ENCODE measurements at regions not wholly inside any gene's neighbourhood (a gene's known extent, or its start where the extent isn't known, plus 50 kb on each side); places are given as distances from the start of the nearest gene placed in this dataset.

- no peak for DNase-seq
These were observed 182.2 kb upstream of the USP15 start for GRCh38 chr12:62078020-62078419.

DNA sequence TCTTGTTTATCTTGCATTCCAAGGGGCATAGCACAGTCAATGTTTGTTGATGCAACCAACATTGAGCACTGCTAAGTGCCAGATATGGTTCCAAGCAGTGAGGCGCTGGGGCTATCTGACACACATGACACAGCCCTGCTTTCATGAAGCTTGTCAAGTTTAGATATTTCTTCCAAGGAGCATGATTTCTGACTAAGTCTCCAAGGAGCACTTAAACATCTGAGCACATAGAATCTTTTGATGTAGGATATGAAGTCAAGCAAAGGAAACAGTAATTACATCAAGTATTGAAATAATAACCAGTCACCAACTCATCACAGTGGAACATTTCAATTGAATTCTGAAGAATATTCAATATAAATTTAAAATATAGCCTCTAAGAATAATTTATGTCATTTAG, 177.8 kb upstream of the USP15 start:
- no peak for DNase-seq

DNA sequence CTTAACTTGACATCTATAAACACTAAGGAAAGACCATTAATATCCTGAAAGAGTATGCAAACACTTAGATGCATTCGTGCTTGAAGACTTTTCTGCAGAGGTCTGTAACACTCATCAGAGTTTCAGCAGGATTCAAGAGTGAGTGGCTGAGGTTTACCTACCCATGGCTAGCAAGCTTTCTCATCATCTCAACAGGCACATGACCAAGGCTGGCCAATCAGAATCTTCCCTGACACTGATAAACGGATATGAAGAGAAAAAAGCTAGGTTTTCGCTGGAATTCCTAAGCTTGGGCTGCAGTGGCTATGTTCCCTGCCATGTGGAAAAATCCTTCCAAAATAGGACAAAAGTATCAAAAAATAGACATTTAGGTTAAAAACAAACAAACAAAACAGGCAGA, 162.1 kb upstream of the USP15 start:
- peak in 2 of 3 experiments; percentile 55 to 57 for DNase-seq

- no peak for DNase-seq
These were observed 156.5 kb upstream of the USP15 start for GRCh38 chr12:62103748-62104147.

GRCh38 chr12:62106547-62107185, 153.5 kb upstream of the USP15 start:
- no peak for DNase-seq

- DNase-seq = no peak
These were observed 146.7 kb upstream of the USP15 start for GRCh38 chr12:62113366-62114011.

DNA sequence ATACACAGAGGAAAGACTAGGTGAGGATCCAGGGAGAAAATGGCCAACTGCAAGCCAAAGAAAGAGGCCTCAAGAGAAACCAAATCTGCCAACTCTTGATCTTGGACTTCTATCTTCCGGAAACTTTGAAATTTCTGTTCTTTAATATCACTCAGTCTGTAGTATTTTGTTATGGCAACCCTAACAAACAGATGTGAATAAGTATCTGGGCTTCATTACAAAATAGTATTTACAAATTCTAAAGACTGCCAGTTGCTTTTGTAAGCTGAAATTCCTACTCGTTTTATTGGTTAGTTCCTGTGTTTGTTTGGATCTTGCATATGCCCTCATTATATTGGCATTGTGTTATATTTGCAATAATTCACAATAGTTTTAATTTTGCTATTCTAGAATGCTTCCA, 143.2 kb upstream of the USP15 start:
- DNase-seq = no peak

GRCh38 chr12:62123721-62124203, 136.4 kb upstream of the USP15 start:
- DNase-seq = peak; percentile 25 to 72 (median 65)

DNA sequence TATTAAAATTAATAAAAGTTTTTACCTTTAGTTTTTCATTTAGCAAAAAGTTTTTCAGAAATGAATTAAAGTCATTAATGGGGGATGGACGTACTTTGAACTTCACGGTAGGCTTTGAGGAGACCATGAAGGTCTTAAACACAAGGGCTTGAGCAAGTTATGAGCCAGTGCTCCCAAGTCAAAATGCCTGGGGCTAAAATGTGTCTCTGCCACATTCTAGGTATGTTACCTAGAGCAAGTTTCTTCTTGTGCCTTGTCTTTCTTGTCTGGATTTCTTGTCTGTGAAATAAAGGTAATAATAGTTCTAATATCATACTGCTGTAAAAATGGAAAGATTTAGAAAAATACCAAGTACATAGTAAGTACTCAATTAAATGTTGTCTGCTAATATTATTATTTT, 132.7 kb upstream of the USP15 start:
- no peak for DNase-seq

GRCh38 chr12:62128175-62128975, 131.8 kb upstream of the USP15 start:
- peak in 2 of 3 experiments; percentile 16 to 55 for DNase-seq

GRCh38 chr12:62129291-62129690, 130.9 kb upstream of the USP15 start:
- DNase-seq = no peak

DNA sequence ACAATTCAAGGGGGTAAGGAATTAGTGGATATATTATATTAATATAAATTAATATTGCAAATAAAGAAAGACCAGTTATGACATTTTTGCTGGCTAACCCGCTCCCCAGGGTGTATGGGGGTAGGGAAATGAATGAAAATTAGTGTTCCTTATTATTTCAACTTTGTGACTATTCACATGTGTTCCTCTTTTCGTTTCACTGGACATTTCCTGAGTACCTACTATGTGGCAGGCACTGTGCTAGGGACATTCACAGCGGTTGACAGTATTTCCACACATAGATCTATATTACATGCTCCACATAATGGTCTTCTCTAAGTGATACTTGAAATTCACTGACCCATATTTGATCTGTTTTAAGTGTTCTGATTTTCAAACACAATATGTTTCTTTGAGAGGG, 129.8 kb upstream of the USP15 start:
- DNase-seq = peak in 1 of 3 experiments; percentile 17

- DNase-seq = no peak
These were observed 129.2 kb upstream of the USP15 start for GRCh38 chr12:62130834-62131552.

DNA sequence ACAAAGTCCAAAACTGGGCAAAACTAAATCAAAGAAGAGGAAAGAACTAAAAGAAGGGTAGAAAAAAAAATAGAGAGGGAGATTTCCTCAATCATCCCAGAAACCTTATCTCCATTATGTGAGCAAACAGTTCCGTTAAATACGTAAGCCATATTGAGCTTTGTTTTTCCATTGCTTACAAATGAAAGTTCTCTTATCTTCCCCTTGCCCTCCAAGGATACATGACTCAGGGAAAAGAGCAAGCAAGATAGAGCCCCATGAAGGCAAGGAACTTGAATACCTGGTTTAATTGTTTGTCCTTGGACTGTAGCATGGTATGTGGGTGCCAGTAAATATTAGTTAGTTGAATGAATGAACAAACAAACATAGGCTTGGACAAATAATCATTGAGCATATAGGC, 126.8 kb upstream of the USP15 start:
- DNase-seq = no peak

DNA sequence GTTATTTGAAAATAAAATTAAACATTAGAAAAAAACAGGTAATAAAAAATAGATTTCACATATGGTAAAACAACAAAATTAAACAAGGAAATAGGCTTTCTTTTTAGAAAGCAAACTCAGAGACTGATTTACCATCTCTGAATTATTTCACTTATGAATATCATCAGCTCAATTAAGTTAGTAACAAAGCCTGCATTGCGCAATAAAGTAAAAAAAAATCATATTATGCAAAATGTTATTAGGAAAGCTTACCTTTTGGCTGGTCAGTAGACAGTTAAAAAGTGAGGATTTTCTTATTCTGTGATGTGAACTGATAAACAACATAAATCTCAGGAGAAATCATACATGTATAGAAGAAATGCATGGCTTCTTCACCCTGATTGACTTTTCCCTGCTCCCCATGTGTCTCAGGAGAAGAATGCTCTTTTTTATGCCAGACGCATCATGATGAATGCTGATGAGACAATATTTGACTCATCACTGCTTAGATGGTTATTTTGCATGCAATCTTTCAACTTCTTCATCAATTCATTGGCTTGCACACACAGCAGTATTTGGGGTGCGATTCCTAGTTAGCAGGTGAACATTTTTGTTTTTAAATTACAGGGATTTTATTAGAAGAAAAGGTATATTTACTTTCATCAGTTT, 124.5 kb upstream of the USP15 start:
- DNase-seq = no peak

DNA sequence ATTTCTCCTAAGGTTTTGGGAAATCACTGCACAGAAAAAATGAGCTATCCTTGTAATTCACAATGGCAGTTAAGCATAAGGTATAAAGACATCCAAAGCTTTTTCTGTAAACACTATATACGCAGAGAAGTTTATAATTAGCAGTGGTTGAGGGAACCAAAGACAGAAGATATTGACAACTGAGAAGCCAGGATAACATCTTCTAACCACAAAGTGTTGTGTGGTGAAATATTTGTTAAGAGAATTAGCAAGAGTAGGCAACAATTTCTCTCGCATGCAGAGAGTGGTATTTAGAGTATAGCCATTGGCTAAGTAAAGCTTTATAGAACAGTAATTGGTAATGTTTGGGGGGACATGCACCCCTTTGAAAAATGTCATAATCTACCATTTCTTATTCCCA, 123.7 kb upstream of the USP15 start:
- DNase-seq = no peak

- DNase-seq = peak in 1 of 3 experiments; percentile 28
These were observed 121.7 kb upstream of the USP15 start for GRCh38 chr12:62138527-62138926.

DNA sequence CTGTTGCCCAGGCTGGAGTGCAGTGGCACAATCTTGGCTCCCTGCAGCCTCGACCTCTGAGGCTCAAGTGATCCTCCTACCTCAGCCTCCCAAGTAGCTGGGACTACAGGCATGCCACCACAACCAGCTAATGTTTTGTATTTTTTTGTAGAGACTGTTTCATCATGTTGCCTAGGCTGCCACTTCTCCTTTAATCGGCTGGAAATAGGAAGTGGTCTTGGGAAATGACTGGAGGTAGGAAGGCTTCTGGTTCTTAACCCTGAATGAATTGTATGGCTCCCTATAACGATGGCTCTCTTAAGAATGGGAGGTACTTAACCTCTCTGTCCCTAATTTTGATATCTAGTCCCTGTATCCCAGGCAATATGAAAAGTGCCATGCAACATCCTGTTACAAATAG, 113.9 kb upstream of the USP15 start:
- no peak for DNase-seq

GRCh38 chr12:62158013-62158412, 102.2 kb upstream of the USP15 start:
- no peak for DNase-seq

DNA sequence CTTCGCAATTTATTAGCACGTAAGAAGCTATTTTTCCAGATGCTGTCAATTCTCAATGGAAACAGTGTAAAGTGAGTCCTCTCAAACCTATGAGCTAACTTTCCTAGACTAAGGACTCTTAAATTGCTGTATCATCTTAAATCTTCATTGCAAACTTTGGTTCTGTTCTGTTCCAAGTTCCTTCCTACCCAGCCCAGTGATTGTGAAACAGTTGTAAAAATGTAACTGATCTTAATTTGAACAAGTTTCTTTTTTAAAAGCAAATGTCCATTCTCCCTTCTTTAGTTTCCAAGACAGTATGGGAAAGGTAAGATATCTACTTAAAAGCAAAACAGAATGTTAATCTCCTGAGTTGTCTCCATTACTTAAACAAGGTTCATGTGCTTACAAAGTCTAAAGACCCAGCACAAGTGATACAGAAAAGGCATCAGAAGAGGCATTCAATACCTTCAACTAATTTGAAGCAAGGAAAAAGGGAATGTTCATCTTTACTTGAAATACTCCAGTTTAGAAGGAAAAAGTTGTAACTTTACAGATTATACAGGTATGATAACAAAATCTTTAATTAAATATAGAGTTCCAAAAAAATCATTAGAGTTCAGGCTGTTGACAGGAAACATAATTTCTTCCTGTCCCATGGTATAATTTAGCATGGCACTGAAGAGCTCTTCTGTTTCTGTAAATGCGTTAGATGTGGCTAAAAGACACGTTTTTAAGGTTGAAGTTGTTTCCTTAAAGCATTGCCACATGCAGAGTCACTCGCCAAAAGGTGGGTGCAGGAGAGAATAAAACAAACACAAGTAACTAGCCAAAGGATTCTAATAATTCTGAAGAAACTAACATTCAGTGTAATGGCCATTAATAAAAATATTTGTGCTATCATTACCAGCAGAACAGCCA, 101.5 kb upstream of the USP15 start:
- DNase-seq = no peak

GRCh38 chr12:62162214-62162613, 98.0 kb upstream of the USP15 start:
- DNase-seq = no peak

DNA sequence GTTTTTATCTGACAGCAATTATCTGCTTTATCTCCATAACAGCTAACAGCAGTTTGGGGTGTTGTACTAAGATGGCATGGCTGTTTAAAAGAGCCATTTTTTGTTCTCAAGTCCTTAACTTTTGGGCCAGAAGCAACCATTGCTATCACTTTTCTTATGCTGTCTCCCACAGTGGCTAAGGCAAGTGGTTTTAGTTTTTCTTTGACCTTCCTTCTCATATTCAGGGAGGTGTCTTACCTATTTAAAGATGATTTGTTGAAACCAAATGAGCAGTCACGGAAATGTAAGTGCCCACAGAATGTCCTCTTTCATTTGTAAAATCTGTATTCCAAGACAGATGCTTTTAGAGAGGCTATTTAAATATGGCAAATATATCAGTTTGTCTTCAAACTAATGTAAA, 96.8 kb upstream of the USP15 start:
- no peak for DNase-seq
